Lower leg skin (tissue), 3 donors: ENCODE measurements at regions not wholly inside any gene's neighbourhood (a gene's known extent, or its start where the extent isn't known, plus 50 kb on each side); places are given as distances from the start of the nearest gene placed in this dataset.

Source experiments
- CTCF ChIP-seq, 3 donors: fragments of 450-650 bp; IDR thresholded peaks; one replicate each; pipeline ENCODE4 v1.5.1; 2016; ENCODE audit warnings: antibody characterized with exemption in 3 of 3, mild to moderate bottlenecking in 3 of 3, moderate library complexity in 2 of 3
- POLR2A ChIP-seq, 2 donors: fragments of 450-650 bp; IDR thresholded peaks; one replicate each; pipeline ENCODE4 v1.6.1; 2016 to 2017; ENCODE audit warnings: antibody characterized with exemption in 2 of 2, mild to moderate bottlenecking in 1 of 2, moderate library complexity in 1 of 2

DNA sequence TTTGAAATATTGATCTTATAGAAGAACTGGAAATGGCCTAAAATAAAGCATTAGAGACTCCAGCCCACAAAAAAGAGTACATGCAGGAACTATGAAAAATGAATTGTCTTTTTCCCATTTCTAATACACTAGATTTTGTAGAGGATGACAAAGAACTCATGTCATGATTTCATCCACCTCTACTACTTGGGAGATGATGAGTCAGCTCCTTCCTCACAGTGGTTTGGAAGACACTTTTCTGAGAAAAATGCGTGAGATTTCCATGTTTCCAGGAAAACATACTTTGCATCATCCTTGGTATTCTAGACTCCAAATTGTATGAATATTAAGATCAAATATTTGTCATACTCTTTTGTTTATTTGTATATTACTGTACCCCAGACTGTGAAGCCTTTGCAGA, 500.5 kb downstream of the FAM181B start:
- TF ChIP-seq CTCF (IDR thresholded peaks at IDR 0.05) (no peak), POLR2A (IDR thresholded peaks at IDR 0.05) (no peak)
